Heart left ventricle (tissue), 16 donors: ENCODE measurements at regions not wholly inside any gene's neighbourhood (a gene's known extent, or its start where the extent isn't known, plus 50 kb on each side); places are given as distances from the start of the nearest gene placed in this dataset.

Experiments
- ATAC-seq, 4 donors: fragments of 200-7000 bp; cut with Tn5 transposase; one replicate each; pipeline ENCODE4 v1.9.1; 2020 to 2022; ENCODE audit warnings: moderate library complexity in 4 of 4, mild to moderate bottlenecking in 3 of 4, moderate number of reproducible peaks in 1 of 4
- DNase-seq, 5 donors: peaks; one replicate each; pipeline ENCODE4 v3.0.0-alpha.2; 2020
- H3K27ac ChIP-seq, 12 donors: fragments of 200-600 bp; sonication (generic) in 4 of 12; one replicate each; pipeline versions ENCODE4 v1.5.0 to v1.8.0; 2016 to 2022; ENCODE audit warnings: mild to moderate bottlenecking in 2 of 12
- H3K27me3 ChIP-seq, 9 donors: fragments of 200-600 bp; sonication (generic) in 2 of 9; one replicate each; pipeline versions ENCODE4 v1.5.1 to v1.8.0; 2016 to 2022; ENCODE audit warnings: mild to moderate bottlenecking in 3 of 9
- H3K36me3 ChIP-seq, 9 donors: fragments of 200-600 bp; sonication (generic) in 2 of 9; one replicate each; pipeline versions ENCODE4 v1.5.0 to v1.8.0; 2018 to 2022; ENCODE audit warnings: mild to moderate bottlenecking in 2 of 9
- H3K4me1 ChIP-seq, 12 donors: fragments of 200-600 bp; sonication (generic) in 4 of 12; one replicate each; pipeline versions ENCODE4 v1.5.0 to v1.8.0; 2016 to 2022; ENCODE audit warnings: mild to moderate bottlenecking in 3 of 12
- H3K4me3 ChIP-seq, 12 donors: fragments of 200-600 bp; sonication (generic) in 4 of 12; one replicate each; pipeline versions ENCODE4 v1.5.0 to v1.8.0; 2017 to 2022; ENCODE audit warnings: mild to moderate bottlenecking in 9 of 12, moderate library complexity in 4 of 12
- H3K9me3 ChIP-seq, 12 donors: fragments of 200-600 bp; sonication (generic) in 4 of 12; one replicate each; pipeline versions ENCODE4 v1.5.0 to v1.8.0; 2016 to 2022; ENCODE audit warnings: mild to moderate bottlenecking in 1 of 12
- CTCF ChIP-seq, 12 donors: fragments of 200-600 bp; sonication (generic) in 4 of 12; IDR thresholded peaks; one replicate each; pipeline versions ENCODE4 v1.5.0 to v1.8.0; 2018 to 2022; ENCODE audit warnings: antibody characterized with exemption in 12 of 12, mild to moderate bottlenecking in 5 of 12
- POLR2A ChIP-seq, 2 donors: fragments of 450-650 bp; IDR thresholded peaks; one replicate each; pipeline ENCODE4 v1.6.1; 2017; ENCODE audit warnings: antibody characterized with exemption in 2 of 2, mild to moderate bottlenecking in 2 of 2, moderate library complexity in 2 of 2
- WGBS, 4 donors: extraction: QIAGEN DNeasy Blood & Tissue Kit in 2 of 4; methylation state at CpG; one replicate each; pipeline versions ENCODE4 v1.1.5 to v1.1.7; 2013 to 2018; 5-methylcytosine and 5-hydroxymethylcytosine counted together
- intact Hi-C, 10 donors: fragments of 100-400 bp; cut with DNase I; formaldehyde crosslinking; loops; one replicate each; pipeline versions ENCODE4 v1.11.1 to v1.14.2; 2022
- donor health status: ischemic (EF 13 %, LVEDD 7.1; RV severe dilation, severe dysfunction).
- donor health status: healthy with polysubstance abuse.
- donor health status: DM: no; HTN: yes; CAD: no.
- donor health status: DM: no; HTN: no; CAD: no.
- donor health status: ischemic (EF 25% LVEDD 6.9; RV normal size, moderate dysfunction).
- donor health status: ischemic (EF 25% LVEDD 5.7; RV mildly dilated, moderate dysfunction).
- donor health status: healthy.
- donor health status: DM: yes; HTN: yes; CAD: no.
- donor health status: ischemic (EF 35%, LVEDD 5.7; RV mildly dilated, moderate dysfunction).
- donor health status: nonischemic (EF 11% LVEDD 7.7; RV severe dilation, severe dysfunction).
- donor health status: DM: yes; HTN: yes; CAD: no.
- donor health status: PGD.
- donor health status: ischemic (EF 29% LVEDD 5.4; RV normal size, mild dysfunction).
- donor health status: nonischemic (EF 23%, LVEDD 6.1; RV moderate dilation, normal function).

DNA sequence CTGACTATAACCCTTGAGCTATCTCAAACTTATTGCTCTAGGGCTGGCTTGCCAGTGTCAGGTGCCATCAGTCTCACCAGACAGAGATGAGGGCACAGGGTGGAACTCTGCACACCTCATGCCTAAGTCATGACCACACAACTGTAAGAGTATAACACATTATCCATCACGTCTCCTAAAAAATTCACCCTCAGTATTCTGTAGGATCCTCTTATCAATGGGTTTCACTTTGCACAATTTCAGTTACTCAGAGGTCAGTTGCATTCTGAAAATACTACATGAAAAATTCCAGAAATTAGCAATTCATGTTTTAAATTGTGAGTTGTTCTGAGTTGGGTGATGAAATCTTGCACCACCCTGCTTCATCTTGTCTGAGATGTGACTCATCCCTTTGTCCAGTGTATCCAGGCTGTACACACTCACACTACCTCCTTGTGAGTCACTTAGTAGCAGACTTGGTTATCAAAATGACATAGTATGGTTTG is 690.9 kb upstream of the CDH18 start:
- TF ChIP-seq CTCF (IDR thresholded peaks at IDR 0.05) (no peak), POLR2A (IDR thresholded peaks at IDR 0.05) (no peak)
- no peak overlapping the region for H3K4me3 ChIP-seq
- H3K27ac ChIP-seq = no peak overlapping the region
- ATAC-seq (no peak), DNase-seq (no peak)
- H3K36me3 ChIP-seq = no peaks in the 10 kb centered on the region
- 53 to 70% (median 63%) methylated on average over 1 of the region's 1 CpG for WGBS, 4 donors
- no peaks in the 10 kb centered on the region for H3K4me1 ChIP-seq
- H3K9me3 ChIP-seq = no peaks in the 10 kb centered on the region
- intact Hi-C loops = no loop called here
- H3K27me3 ChIP-seq = no peaks in the 10 kb centered on the region

- Histone ChIP-seq H3K9me3 (no peaks in the 10 kb centered on the region), H3K4me1 (no peaks in the 10 kb centered on the region)
- intact Hi-C loops = no loop called here
These were observed 690.4 kb upstream of the CDH18 start for GRCh38 chr5:20678386-20678785.

DNA sequence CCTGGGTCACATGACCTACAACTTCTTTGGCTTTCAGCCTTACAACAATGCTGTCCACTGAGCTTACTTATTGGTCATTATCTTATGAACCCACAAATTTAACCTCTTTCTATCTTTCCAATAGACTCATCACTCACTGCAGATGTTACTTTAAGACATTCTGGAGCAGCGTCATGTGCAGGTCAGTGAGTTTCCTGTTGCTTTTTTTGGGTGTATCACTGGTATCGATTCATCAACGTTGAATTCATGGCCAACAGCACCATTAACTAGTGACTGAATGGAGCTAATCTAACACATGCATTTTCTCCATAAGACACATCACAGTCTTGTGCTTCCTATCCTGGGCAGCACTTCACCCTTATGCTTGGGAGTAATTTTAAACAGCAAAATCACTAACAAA is 672.6 kb upstream of the CDH18 start:
- H3K36me3 ChIP-seq = no peaks in the 10 kb centered on the region
- ATAC-seq = no peak
- no peaks in the 10 kb centered on the region for H3K4me1 ChIP-seq
- DNase-seq = no peak
- no peaks in the 10 kb centered on the region for H3K27me3 ChIP-seq
- no peak overlapping the region for H3K4me3 ChIP-seq
- TF ChIP-seq CTCF (IDR thresholded peaks at IDR 0.05) (no peak), POLR2A (IDR thresholded peaks at IDR 0.05) (no peak)
- intact Hi-C loops = no loop called here
- no peaks in the 10 kb centered on the region for H3K9me3 ChIP-seq
- WGBS, 4 donors = 65 to 76% (median 69%) methylated on average over 3 of the region's 3 CpGs
- H3K27ac ChIP-seq = no peak overlapping the region

More at GRCh38 chr5:20678386-20678785, 690.4 kb upstream of the CDH18 start:
- Histone ChIP-seq H3K36me3 (no peaks in the 10 kb centered on the region), H3K27ac (no peak overlapping the region), H3K4me3 (no peak overlapping the region), H3K27me3 (no peaks in the 10 kb centered on the region)
- DNase-seq = no peak
- no peak for ATAC-seq
- TF ChIP-seq POLR2A (IDR thresholded peaks at IDR 0.05) (no peak), CTCF (IDR thresholded peaks at IDR 0.05) (no peak)

- no peaks in the 10 kb centered on the region for H3K27me3 ChIP-seq
- no peak overlapping the region for H3K4me3 ChIP-seq
- ATAC-seq = no peak
- DNase-seq = no peak
- TF ChIP-seq POLR2A (IDR thresholded peaks at IDR 0.05) (no peak), CTCF (IDR thresholded peaks at IDR 0.05) (no peak)
- H3K36me3 ChIP-seq = no peaks in the 10 kb centered on the region
- H3K27ac ChIP-seq = no peak overlapping the region
- no peaks in the 10 kb centered on the region for H3K4me1 ChIP-seq
- intact Hi-C loops = no loop called here
- H3K9me3 ChIP-seq = peaks cover 0 to 8% (median 0%) of the 10 kb centered on the region in 12 donors
These were observed 668.3 kb upstream of the CDH18 start for GRCh38 chr5:20656262-20656661.
